ENCODE measurements at regions not wholly inside any gene's neighbourhood (a gene's known extent, or its start where the extent isn't known, plus 50 kb on each side); places are given as distances from the start of the nearest gene placed in this dataset.

- TF ChIP-seq CTCF (IDR thresholded peaks at IDR 0.05; ENCODE audit: insufficient read depth, low read depth, low read length) (no peak), EZH2 (IDR thresholded peaks at IDR 0.05; ENCODE audit: insufficient read depth, low read length) (no peak)
Observed at GRCh38 chrX:20433388-20433775, 166.7 kb upstream of the RPS6KA3 start.

All from astrocyte (in vitro differentiated cells and primary cell).